K562 (cell line): ENCODE measurements at regions not wholly inside any gene's neighbourhood (a gene's known extent, or its start where the extent isn't known, plus 50 kb on each side); places are given as distances from the start of the nearest gene placed in this dataset.

Experiments
- ATAC-seq: fragments of 200-7000 bp; cut with Tn5 transposase; 3 replicates; pipeline ENCODE4 v1.9.1; 2020; ENCODE audit warnings: moderate library complexity
- BruUV-seq: library from RNA; stranded (reverse); fragments of 400-500 nt; replicated peaks from 2 replicates; lab custom pipeline; 2021; lab: Mats Ljungman, UMichigan
- CTCF ChIA-PET: fragments of 300-600 bp; formaldehyde crosslinking; extraction: SDS; loops from one replicate; lab custom pipeline; 2021; ENCODE audit warnings: low intra/inter-chr PET ratio; lab: Yijun Ruan, JAX
- POLR2A ChIA-PET: fragments of 300-600, 350-650 bp; sonication (Branson Sonifier 250); formaldehyde crosslinking; extraction: SDS; loops from one replicate; lab custom pipeline; 2021; ENCODE audit warnings: antibody characterized with exemption, inconsistent platforms; lab: Yijun Ruan, JAX
- DNase-seq, 4 experiments: peaks; one replicate each; pipeline versions ENCODE4 v3.0.0 to v3.0.0-alpha.2; 2011 to 2018; ENCODE audit warnings: low spot score in 3 of 4, mixed read lengths in 3 of 4; ENCODE audit errors: extremely low read depth in 1 of 4
- FAIRE-seq: peaks from 2 replicates; lab custom pipeline; 2011; peaks lifted over from hg19 to GRCh38; lab: Jason Lieb, UNC
- H2AFZ ChIP-seq: 2 replicates; pipeline ENCODE4 v1.6.0; 2011; ENCODE audit warnings: low read depth, low read length, control low read depth, inconsistent platforms
- H3K27ac ChIP-seq: fragments of 200-600 bp; 3 replicates; pipeline ENCODE4 v1.8.0; 2011; ENCODE audit warnings: low read depth, mild to moderate bottlenecking, control low read depth, inconsistent platforms, low read length, moderate library complexity, mixed read lengths; ENCODE audit errors: extremely low read depth
- H3K27me3 ChIP-seq, 2 experiments: fragments of 300-600 bp in 1 of 2; 2 replicates in 1 of 2; 3 replicates in 1 of 2; pipeline versions ENCODE4 v1.6.0 to v1.8.0; 2011; ENCODE audit warnings: inconsistent platforms in 2 of 2, low read length in 2 of 2, mild to moderate bottlenecking in 1 of 2, mixed read lengths in 1 of 2, moderate library complexity in 1 of 2; ENCODE audit not compliant: control insufficient read depth in 2 of 2, insufficient read depth in 2 of 2
- H3K36me3 ChIP-seq: fragments of 300-600 bp; 3 replicates; pipeline ENCODE4 v1.8.0; 2011; ENCODE audit warnings: mild to moderate bottlenecking, low read length, inconsistent platforms; ENCODE audit not compliant: control insufficient read depth, insufficient read depth
- H3K4me1 ChIP-seq, 2 experiments: fragments of 200-600 bp in 1 of 2; replicated peaks in 1 of 2; 2 replicates in 1 of 2; 3 replicates in 1 of 2; pipeline versions ENCODE4 v1.5.1 to v1.8.0; 2011; ENCODE audit warnings: inconsistent platforms in 2 of 2, low read length in 2 of 2, mild to moderate bottlenecking in 1 of 2, mixed read lengths in 1 of 2, moderate library complexity in 1 of 2; ENCODE audit not compliant: control insufficient read depth in 2 of 2, insufficient read depth in 2 of 2
- H3K4me2 ChIP-seq: 2 replicates; pipeline ENCODE4 v1.6.1; 2011; ENCODE audit warnings: low read length, control low read depth, inconsistent platforms, mixed read lengths; ENCODE audit not compliant: insufficient read depth
- H3K4me3 ChIP-seq: fragments of 200-600 bp; sonication (generic), shearing (Covaris generic); 2 replicates; pipeline ENCODE4 v1.5.1; 2016; ENCODE audit warnings: control low read depth, inconsistent platforms
- H3K79me2 ChIP-seq: fragments of 200-600 bp; 3 replicates; pipeline ENCODE4 v1.8.0; 2011; ENCODE audit warnings: low read length, inconsistent platforms; ENCODE audit not compliant: control insufficient read depth, insufficient read depth
- H3K9ac ChIP-seq, 2 experiments: 2 replicates each; pipeline versions ENCODE4 v1.6.0 to v1.6.1; 2011; ENCODE audit warnings: low read depth in 2 of 2, low read length in 2 of 2, control low read depth in 1 of 2, inconsistent platforms in 1 of 2, mild to moderate bottlenecking in 1 of 2, mixed read lengths in 1 of 2; ENCODE audit not compliant: insufficient read depth in 1 of 2
- H3K9me1 ChIP-seq: one replicate; pipeline ENCODE4 v1.6.0; 2011; ENCODE audit warnings: inconsistent platforms, mild to moderate bottlenecking, low read length, moderate library complexity; ENCODE audit not compliant: control insufficient read depth, insufficient read depth
- H3K9me3 ChIP-seq: replicated peaks from 2 replicates; pipeline ENCODE4 v1.5.1; 2011; ENCODE audit warnings: low read depth, low read length, inconsistent platforms; ENCODE audit not compliant: control insufficient read depth, insufficient read depth
- H4K20me1 ChIP-seq: replicated peaks from 2 replicates; pipeline ENCODE4 v1.6.1; 2011; ENCODE audit warnings: low read length, inconsistent platforms, mixed read lengths; ENCODE audit not compliant: control insufficient read depth, insufficient read depth
- CC2D1A ChIP-seq: fragments of 450-650 bp; IDR thresholded peaks from 2 replicates; pipeline ENCODE4 v1.6.1; 2017; ENCODE audit warnings: mild to moderate bottlenecking
- CEBPB ChIP-seq: fragments of 450-650 bp; IDR thresholded peaks from 2 replicates; pipeline ENCODE4 v1.6.1; 2016; ENCODE audit warnings: missing genetic modification characterization, missing compliant biosample characterization
- HMGXB4 ChIP-seq: sonication (generic); formaldehyde crosslinking; IDR thresholded peaks from 2 replicates; pipeline ENCODE4 v1.8.1; 2023; ENCODE audit warnings: mild to moderate bottlenecking, missing genetic modification reagents
- ILF3 ChIP-seq: fragments of 450-650 bp; IDR thresholded peaks from 2 replicates; pipeline ENCODE4 v1.6.1; 2018; ENCODE audit warnings: antibody characterized with exemption, mild to moderate bottlenecking, moderate library complexity, borderline replicate concordance
- REST ChIP-seq, 2 experiments: fragments of 450-650 bp; formaldehyde crosslinking in 1 of 2; IDR thresholded peaks; 2 replicates each; pipeline versions ENCODE4 v1.4.0 to v1.6.1; 2014 to 2020; ENCODE audit warnings: mild to moderate bottlenecking in 2 of 2, borderline replicate concordance in 1 of 2, low read depth in 1 of 2
- SOX6 ChIP-seq: fragments of 450-650 bp; IDR thresholded peaks from 2 replicates; pipeline ENCODE4 v1.6.1; 2014; ENCODE audit warnings: mild to moderate bottlenecking
- ZNF384 ChIP-seq: IDR thresholded peaks from 2 replicates; pipeline ENCODE4 v1.6.1; 2012; ENCODE audit warnings: low read depth, low read length, improper control_type of control experiment
- WGBS: fragments of 100-300 bp; shearing (Covaris generic); methylation state at CpG from one replicate; pipeline ENCODE4 v1.1.6; 2016; ENCODE audit warnings: low coverage, mixed read lengths; ENCODE audit not compliant: insufficient coverage; ENCODE audit errors: missing lambda C conversion rate; 5-methylcytosine and 5-hydroxymethylcytosine counted together
- in situ Hi-C: fragments of 300-500 bp; cut with MboI; formaldehyde crosslinking; loops from 4 replicates; pipeline ENCODE4 v1.15.0; 2018; ENCODE audit warnings: inconsistent platforms, mixed read lengths
- intact Hi-C: fragments of 100-400 bp; cut with micrococcal nuclease; formaldehyde crosslinking; loops from 2 replicates; pipeline ENCODE4 v1.14.2; 2022
- TF ChIP-seq, protein P1 (sequence below): fragments of 450-650 bp; IDR thresholded peaks from 2 replicates; pipeline ENCODE4 v1.6.1; 2016; ENCODE audit warnings: antibody characterized with exemption

DNA sequence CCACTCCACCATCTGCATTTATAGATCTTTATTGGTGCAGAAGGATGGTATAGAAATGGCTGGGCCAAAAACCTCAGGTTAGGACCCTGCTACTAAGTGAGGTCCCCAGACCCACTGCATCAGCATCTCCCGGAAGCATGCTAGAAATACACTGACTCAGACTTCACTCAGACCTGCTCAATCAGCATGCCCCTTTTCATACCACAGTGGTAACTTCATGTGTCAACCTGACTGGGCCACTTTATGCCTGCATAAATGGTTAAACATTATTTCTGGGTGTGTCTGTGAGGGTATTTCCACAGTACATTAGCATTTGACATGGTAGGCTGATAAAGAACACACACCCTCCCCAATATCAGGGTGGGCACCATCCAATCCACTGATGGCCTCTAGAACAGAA lies 118.6 kb upstream of the VCX3B start (continued):
- TF ChIP-seq REST (IDR thresholded peaks at IDR 0.05; ENCODE audit: borderline replicate concordance) (no peak), REST (CRISPR knock-in tag; IDR thresholded peaks at IDR 0.05; ENCODE audit: low read depth) (no peak)
- TF ChIP-seq, all 486 proteins: peak for 0

- no peaks in the 10 kb centered on the region for H3K9me1 ChIP-seq
- POLR2A ChIA-PET, result no interaction called here
- H3K9me3 ChIP-seq, result no peaks in the 10 kb centered on the region
- DNase-seq (no peak), ATAC-seq (no peak), FAIRE-seq (no peak)
- in situ Hi-C loops (no loop called here), intact Hi-C loops (no loop called here)
- H3K4me2 ChIP-seq, result no peak overlapping the region
- H3K9ac ChIP-seq, result no peak overlapping the region
- no peaks in the 10 kb centered on the region for H3K4me1 ChIP-seq
- no TSS peak for BruUV-seq
- no peaks in the 10 kb centered on the region for H4K20me1 ChIP-seq
- no peaks in the 10 kb centered on the region for H3K79me2 ChIP-seq
- WGBS, result 0% methylated on average over 3 of the region's 3 CpGs
- H3K36me3 ChIP-seq, result no peaks in the 10 kb centered on the region
- H3K27me3 ChIP-seq, result no peaks in the 10 kb centered on the region
- no peak overlapping the region for H3K4me3 ChIP-seq
- H3K27ac ChIP-seq, result no peak overlapping the region
- CTCF ChIA-PET, result no interaction called here
- H2AFZ ChIP-seq, result no peak overlapping the region
- no peak for TF ChIP-seq ILF3
- TF ChIP-seq HMGXB4 (CRISPR knock-in tag), result no peak
- TF ChIP-seq SOX6, result no peak
- no peak for TF ChIP-seq CC2D1A
- TF ChIP-seq, protein P1, sequence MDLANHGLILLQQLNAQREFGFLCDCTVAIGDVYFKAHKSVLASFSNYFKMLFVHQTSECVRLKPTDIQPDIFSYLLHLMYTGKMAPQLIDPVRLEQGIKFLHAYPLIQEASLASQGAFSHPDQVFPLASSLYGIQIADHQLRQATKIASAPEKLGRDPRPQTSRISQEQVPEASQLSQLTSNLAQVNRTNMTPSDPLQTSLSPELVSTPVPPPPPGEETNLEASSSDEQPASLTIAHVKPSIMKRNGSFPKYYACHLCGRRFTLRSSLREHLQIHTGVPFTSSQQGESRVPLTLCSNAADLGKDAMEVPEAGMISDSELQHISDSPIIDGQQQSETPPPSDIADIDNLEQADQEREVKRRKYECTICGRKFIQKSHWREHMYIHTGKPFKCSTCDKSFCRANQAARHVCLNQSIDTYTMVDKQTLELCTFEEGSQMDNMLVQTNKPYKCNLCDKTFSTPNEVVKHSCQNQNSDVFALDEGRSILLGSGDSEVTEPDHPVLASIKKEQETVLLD, result no peak
- TF ChIP-seq ZNF384, result no peak
- TF ChIP-seq CEBPB (tag), result no peak
Measured at GRCh38 chrX:8346892-8347291, 117.7 kb upstream of the VCX3B start.
